Ishikawa (cell line): ENCODE measurements at regions not wholly inside any gene's neighbourhood (a gene's known extent, or its start where the extent isn't known, plus 50 kb on each side); places are given as distances from the start of the nearest gene placed in this dataset.

ENCODE experiments used
- CEBPB ChIP-seq: IDR thresholded peaks from 2 replicates; pipeline ENCODE4 v1.6.1; 2012
- CREB1 ChIP-seq: IDR thresholded peaks from 2 replicates; pipeline ENCODE4 v1.6.1; 2012; ENCODE audit warnings: low read depth
- EGR1 ChIP-seq: IDR thresholded peaks from 2 replicates; pipeline ENCODE4 v1.6.1; 2012
- EP300 ChIP-seq: IDR thresholded peaks from 2 replicates; pipeline ENCODE4 v1.6.1; 2012; ENCODE audit warnings: borderline replicate concordance
- FOXM1 ChIP-seq: IDR thresholded peaks from 2 replicates; pipeline ENCODE4 v1.6.1; 2012; ENCODE audit warnings: low read depth, borderline replicate concordance
- NFIC ChIP-seq: IDR thresholded peaks from 2 replicates; pipeline ENCODE4 v1.6.1; 2012
- RAD21 ChIP-seq: IDR thresholded peaks from 2 replicates; pipeline ENCODE4 v1.6.1; 2012; ENCODE audit warnings: low read depth
- TAF1 ChIP-seq: IDR thresholded peaks from 2 replicates; pipeline ENCODE4 v1.6.1; 2012; ENCODE audit warnings: low read depth, mild to moderate bottlenecking
- TCF12 ChIP-seq: IDR thresholded peaks from 2 replicates; pipeline ENCODE4 v1.6.1; 2012; ENCODE audit warnings: low read depth
- TEAD4 ChIP-seq: IDR thresholded peaks from 2 replicates; pipeline ENCODE4 v1.6.1; 2012
- YY1 ChIP-seq: IDR thresholded peaks from 2 replicates; pipeline ENCODE4 v1.6.1; 2012; ENCODE audit warnings: low read depth
- ZBTB7A ChIP-seq: IDR thresholded peaks from 2 replicates; pipeline ENCODE4 v1.6.1; 2012; ENCODE audit warnings: low read depth
- TF ChIP-seq, protein P1 (sequence below): IDR thresholded peaks from 2 replicates; pipeline ENCODE4 v1.6.1; 2012; ENCODE audit warnings: low read depth, mild to moderate bottlenecking
- TF ChIP-seq, protein P2 (sequence below): IDR thresholded peaks from 2 replicates; pipeline ENCODE4 v1.6.1; 2012
- TF ChIP-seq, protein P3 (sequence below): IDR thresholded peaks from 2 replicates; pipeline ENCODE4 v1.6.1; 2012

GRCh38 chrX:113457719-113458118, 617.1 kb upstream of the AMOT start:
- TF ChIP-seq EGR1, result no peak
- no peak for TF ChIP-seq CREB1
- TF ChIP-seq, protein P1, sequence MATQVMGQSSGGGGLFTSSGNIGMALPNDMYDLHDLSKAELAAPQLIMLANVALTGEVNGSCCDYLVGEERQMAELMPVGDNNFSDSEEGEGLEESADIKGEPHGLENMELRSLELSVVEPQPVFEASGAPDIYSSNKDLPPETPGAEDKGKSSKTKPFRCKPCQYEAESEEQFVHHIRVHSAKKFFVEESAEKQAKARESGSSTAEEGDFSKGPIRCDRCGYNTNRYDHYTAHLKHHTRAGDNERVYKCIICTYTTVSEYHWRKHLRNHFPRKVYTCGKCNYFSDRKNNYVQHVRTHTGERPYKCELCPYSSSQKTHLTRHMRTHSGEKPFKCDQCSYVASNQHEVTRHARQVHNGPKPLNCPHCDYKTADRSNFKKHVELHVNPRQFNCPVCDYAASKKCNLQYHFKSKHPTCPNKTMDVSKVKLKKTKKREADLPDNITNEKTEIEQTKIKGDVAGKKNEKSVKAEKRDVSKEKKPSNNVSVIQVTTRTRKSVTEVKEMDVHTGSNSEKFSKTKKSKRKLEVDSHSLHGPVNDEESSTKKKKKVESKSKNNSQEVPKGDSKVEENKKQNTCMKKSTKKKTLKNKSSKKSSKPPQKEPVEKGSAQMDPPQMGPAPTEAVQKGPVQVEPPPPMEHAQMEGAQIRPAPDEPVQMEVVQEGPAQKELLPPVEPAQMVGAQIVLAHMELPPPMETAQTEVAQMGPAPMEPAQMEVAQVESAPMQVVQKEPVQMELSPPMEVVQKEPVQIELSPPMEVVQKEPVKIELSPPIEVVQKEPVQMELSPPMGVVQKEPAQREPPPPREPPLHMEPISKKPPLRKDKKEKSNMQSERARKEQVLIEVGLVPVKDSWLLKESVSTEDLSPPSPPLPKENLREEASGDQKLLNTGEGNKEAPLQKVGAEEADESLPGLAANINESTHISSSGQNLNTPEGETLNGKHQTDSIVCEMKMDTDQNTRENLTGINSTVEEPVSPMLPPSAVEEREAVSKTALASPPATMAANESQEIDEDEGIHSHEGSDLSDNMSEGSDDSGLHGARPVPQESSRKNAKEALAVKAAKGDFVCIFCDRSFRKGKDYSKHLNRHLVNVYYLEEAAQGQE, result no peak
- no peak for TF ChIP-seq YY1
- TF ChIP-seq TEAD4, result no peak

DNA sequence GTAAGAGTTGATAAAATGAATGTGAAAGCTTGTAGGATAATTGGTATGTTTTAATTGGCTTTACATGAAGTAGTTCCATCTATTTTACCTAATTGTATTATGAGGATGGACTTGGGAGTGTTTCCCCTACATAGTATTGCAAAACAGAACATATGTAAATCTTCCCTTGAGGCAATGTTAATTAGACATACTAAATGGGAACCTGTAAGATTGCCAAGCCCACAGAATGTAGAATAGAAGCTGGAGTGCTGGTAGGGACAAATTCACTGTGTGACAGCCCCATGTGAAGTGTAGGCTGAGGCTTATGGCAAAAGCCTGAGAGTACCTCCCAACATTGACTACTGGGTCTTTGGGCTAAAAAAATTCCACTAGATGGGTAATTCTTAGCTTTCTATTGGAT, 615.0 kb upstream of the AMOT start:
- no peak for TF ChIP-seq NFIC

DNA sequence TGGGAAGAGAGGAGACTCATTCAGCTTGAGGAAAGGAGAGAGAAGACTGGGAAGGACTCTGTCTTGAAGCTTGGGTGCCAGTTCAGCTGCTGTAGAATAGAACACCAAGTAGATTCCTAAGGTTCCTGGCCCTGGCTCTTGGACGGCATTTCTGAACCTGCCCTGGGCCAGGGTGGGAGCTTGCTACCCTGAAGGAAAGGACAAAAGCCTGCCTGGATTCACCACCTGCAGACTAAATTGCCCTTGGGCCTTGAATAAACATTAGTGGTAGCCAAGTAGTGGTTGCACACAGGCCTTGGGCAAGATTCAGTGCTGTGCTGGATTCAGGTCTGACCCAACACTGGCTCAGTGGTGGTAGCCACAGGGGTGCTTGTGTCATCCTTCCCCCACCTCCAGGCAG, 588.4 kb upstream of the AMOT start:
- no peak for TF ChIP-seq EGR1

- TF ChIP-seq TAF1 (no peak), ZBTB7A (no peak), CEBPB (no peak), YY1 (no peak), TCF12 (no peak)
- TF ChIP-seq, protein P2, sequence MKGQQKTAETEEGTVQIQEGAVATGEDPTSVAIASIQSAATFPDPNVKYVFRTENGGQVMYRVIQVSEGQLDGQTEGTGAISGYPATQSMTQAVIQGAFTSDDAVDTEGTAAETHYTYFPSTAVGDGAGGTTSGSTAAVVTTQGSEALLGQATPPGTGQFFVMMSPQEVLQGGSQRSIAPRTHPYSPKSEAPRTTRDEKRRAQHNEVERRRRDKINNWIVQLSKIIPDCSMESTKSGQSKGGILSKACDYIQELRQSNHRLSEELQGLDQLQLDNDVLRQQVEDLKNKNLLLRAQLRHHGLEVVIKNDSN, result no peak
These were observed 581.7 kb upstream of the AMOT start for GRCh38 chrX:113422323-113422722.

GRCh38 chrX:113421432-113421831, 580.8 kb upstream of the AMOT start:
- TF ChIP-seq, protein P1, result no peak
- TF ChIP-seq YY1 (no peak), EP300 (no peak), RAD21 (no peak), FOXM1 (no peak), NFIC (no peak), ZBTB7A (no peak), EGR1 (no peak), CEBPB (no peak), TAF1 (no peak), CREB1 (no peak), TCF12 (no peak), TEAD4 (no peak)
- TF ChIP-seq, protein P3, sequence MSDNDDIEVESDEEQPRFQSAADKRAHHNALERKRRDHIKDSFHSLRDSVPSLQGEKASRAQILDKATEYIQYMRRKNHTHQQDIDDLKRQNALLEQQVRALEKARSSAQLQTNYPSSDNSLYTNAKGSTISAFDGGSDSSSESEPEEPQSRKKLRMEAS, result no peak
- TF ChIP-seq, protein P2, result no peak

DNA sequence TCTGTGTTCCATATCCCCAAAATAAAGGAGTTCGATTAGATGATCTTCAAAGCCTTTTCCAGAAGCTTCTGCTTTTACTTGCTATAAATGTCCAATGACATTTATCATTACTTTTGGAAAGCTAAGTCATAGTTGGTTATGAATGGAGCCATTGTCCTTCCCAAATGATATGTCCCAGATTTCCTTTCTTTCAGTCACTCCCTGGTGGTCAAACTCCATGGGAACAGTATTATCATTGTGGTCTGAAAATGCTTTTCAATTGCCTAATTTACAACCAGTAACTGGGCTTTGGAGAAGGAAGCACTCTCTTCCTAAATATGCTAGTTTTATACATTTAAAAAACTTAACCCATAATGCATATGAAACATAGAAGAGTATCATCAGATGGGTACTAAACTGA, 571.5 kb upstream of the AMOT start:
- TF ChIP-seq FOXM1 (no peak), TEAD4 (no peak), EGR1 (no peak), CEBPB (no peak), EP300 (no peak), RAD21 (no peak), TAF1 (no peak), YY1 (no peak), ZBTB7A (no peak), NFIC (no peak), CREB1 (no peak), TCF12 (no peak)
- TF ChIP-seq, protein P2, result no peak
- TF ChIP-seq, protein P3, result no peak
- TF ChIP-seq, protein P1, result no peak
